ENCODE measurements at regions not wholly inside any gene's neighbourhood (a gene's known extent, or its start where the extent isn't known, plus 50 kb on each side); places are given as distances from the start of the nearest gene placed in this dataset.

DNA sequence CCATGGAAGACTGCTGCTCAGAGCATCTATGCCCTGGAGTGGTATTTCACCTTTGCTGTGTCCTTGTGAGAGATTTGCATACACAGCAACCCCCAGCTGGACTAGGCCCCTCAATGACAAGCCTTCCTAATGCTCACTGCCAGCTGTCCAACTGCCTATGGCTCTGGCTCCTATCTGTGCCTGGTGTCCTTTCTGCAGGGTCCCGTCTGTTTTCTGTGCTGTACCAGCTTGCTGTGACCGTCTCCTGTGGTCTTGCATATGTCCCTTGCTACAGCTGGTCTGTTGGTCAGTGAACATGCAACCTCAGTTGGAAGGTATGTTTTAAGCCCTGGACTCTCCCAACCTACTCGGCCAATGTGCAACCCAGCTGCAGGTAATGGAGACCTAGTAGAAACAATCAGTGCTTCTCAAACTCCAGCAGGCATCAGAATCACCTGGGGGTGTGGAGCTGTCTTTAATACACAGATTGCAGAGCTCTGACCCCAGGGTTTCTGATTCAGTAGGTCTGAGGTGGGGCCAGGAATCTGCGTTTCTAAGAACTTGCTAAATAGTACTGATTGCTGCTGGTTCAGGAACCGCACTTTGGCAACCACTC, 306.4 kb upstream of the ZNF32 start:
- TF ChIP-seq, protein P1, sequence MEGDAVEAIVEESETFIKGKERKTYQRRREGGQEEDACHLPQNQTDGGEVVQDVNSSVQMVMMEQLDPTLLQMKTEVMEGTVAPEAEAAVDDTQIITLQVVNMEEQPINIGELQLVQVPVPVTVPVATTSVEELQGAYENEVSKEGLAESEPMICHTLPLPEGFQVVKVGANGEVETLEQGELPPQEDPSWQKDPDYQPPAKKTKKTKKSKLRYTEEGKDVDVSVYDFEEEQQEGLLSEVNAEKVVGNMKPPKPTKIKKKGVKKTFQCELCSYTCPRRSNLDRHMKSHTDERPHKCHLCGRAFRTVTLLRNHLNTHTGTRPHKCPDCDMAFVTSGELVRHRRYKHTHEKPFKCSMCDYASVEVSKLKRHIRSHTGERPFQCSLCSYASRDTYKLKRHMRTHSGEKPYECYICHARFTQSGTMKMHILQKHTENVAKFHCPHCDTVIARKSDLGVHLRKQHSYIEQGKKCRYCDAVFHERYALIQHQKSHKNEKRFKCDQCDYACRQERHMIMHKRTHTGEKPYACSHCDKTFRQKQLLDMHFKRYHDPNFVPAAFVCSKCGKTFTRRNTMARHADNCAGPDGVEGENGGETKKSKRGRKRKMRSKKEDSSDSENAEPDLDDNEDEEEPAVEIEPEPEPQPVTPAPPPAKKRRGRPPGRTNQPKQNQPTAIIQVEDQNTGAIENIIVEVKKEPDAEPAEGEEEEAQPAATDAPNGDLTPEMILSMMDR (conservative IDR thresholded peaks at IDR 0.05 in 1 of 2, IDR thresholded peaks at IDR 0.05 in 1 of 2; ENCODE audit: extremely low read depth in 1 of 2, insufficient read depth in 1 of 2, low read depth in 1 of 2, low read length in 2 of 2) = no peak
- no peak for TF ChIP-seq EZH2 (IDR thresholded peaks at IDR 0.05; ENCODE audit: borderline replicate concordance, low read length)
